K562 (cell line): ENCODE measurements at regions not wholly inside any gene's neighbourhood (a gene's known extent, or its start where the extent isn't known, plus 50 kb on each side); places are given as distances from the start of the nearest gene placed in this dataset.

Source experiments
- ATAC-seq: fragments of 200-7000 bp; cut with Tn5 transposase; 3 replicates; pipeline ENCODE4 v1.9.1; 2020; ENCODE audit warnings: moderate library complexity
- BruUV-seq: library from RNA; stranded (reverse); fragments of 400-500 nt; replicated peaks from 2 replicates; lab custom pipeline; 2021; lab: Mats Ljungman, UMichigan
- CTCF ChIA-PET: fragments of 300-600 bp; formaldehyde crosslinking; extraction: SDS; loops from one replicate; lab custom pipeline; 2021; ENCODE audit warnings: low intra/inter-chr PET ratio; lab: Yijun Ruan, JAX
- POLR2A ChIA-PET: fragments of 300-600, 350-650 bp; sonication (Branson Sonifier 250); formaldehyde crosslinking; extraction: SDS; loops from one replicate; lab custom pipeline; 2021; ENCODE audit warnings: antibody characterized with exemption, inconsistent platforms; lab: Yijun Ruan, JAX
- DNase-seq, 4 experiments: peaks; one replicate each; pipeline versions ENCODE4 v3.0.0 to v3.0.0-alpha.2; 2011 to 2018; ENCODE audit warnings: low spot score in 3 of 4, mixed read lengths in 3 of 4; ENCODE audit errors: extremely low read depth in 1 of 4
- FAIRE-seq: peaks from 2 replicates; lab custom pipeline; 2011; peaks lifted over from hg19 to GRCh38; lab: Jason Lieb, UNC
- H2AFZ ChIP-seq: 2 replicates; pipeline ENCODE4 v1.6.0; 2011; ENCODE audit warnings: low read depth, low read length, control low read depth, inconsistent platforms
- H3K27ac ChIP-seq: fragments of 200-600 bp; 3 replicates; pipeline ENCODE4 v1.8.0; 2011; ENCODE audit warnings: low read depth, mild to moderate bottlenecking, control low read depth, inconsistent platforms, low read length, moderate library complexity, mixed read lengths; ENCODE audit errors: extremely low read depth
- H3K27me3 ChIP-seq, 2 experiments: fragments of 300-600 bp in 1 of 2; 2 replicates in 1 of 2; 3 replicates in 1 of 2; pipeline versions ENCODE4 v1.6.0 to v1.8.0; 2011; ENCODE audit warnings: inconsistent platforms in 2 of 2, low read length in 2 of 2, mild to moderate bottlenecking in 1 of 2, mixed read lengths in 1 of 2, moderate library complexity in 1 of 2; ENCODE audit not compliant: control insufficient read depth in 2 of 2, insufficient read depth in 2 of 2
- H3K36me3 ChIP-seq: fragments of 300-600 bp; 3 replicates; pipeline ENCODE4 v1.8.0; 2011; ENCODE audit warnings: mild to moderate bottlenecking, low read length, inconsistent platforms; ENCODE audit not compliant: control insufficient read depth, insufficient read depth
- H3K4me1 ChIP-seq, 2 experiments: fragments of 200-600 bp in 1 of 2; replicated peaks in 1 of 2; 2 replicates in 1 of 2; 3 replicates in 1 of 2; pipeline versions ENCODE4 v1.5.1 to v1.8.0; 2011; ENCODE audit warnings: inconsistent platforms in 2 of 2, low read length in 2 of 2, mild to moderate bottlenecking in 1 of 2, mixed read lengths in 1 of 2, moderate library complexity in 1 of 2; ENCODE audit not compliant: control insufficient read depth in 2 of 2, insufficient read depth in 2 of 2
- H3K4me2 ChIP-seq: 2 replicates; pipeline ENCODE4 v1.6.1; 2011; ENCODE audit warnings: low read length, control low read depth, inconsistent platforms, mixed read lengths; ENCODE audit not compliant: insufficient read depth
- H3K4me3 ChIP-seq: fragments of 200-600 bp; sonication (generic), shearing (Covaris generic); 2 replicates; pipeline ENCODE4 v1.5.1; 2016; ENCODE audit warnings: control low read depth, inconsistent platforms
- H3K79me2 ChIP-seq: fragments of 200-600 bp; 3 replicates; pipeline ENCODE4 v1.8.0; 2011; ENCODE audit warnings: low read length, inconsistent platforms; ENCODE audit not compliant: control insufficient read depth, insufficient read depth
- H3K9ac ChIP-seq, 2 experiments: 2 replicates each; pipeline versions ENCODE4 v1.6.0 to v1.6.1; 2011; ENCODE audit warnings: low read depth in 2 of 2, low read length in 2 of 2, control low read depth in 1 of 2, inconsistent platforms in 1 of 2, mild to moderate bottlenecking in 1 of 2, mixed read lengths in 1 of 2; ENCODE audit not compliant: insufficient read depth in 1 of 2
- H3K9me1 ChIP-seq: one replicate; pipeline ENCODE4 v1.6.0; 2011; ENCODE audit warnings: inconsistent platforms, mild to moderate bottlenecking, low read length, moderate library complexity; ENCODE audit not compliant: control insufficient read depth, insufficient read depth
- H3K9me3 ChIP-seq: replicated peaks from 2 replicates; pipeline ENCODE4 v1.5.1; 2011; ENCODE audit warnings: low read depth, low read length, inconsistent platforms; ENCODE audit not compliant: control insufficient read depth, insufficient read depth
- H4K20me1 ChIP-seq: replicated peaks from 2 replicates; pipeline ENCODE4 v1.6.1; 2011; ENCODE audit warnings: low read length, inconsistent platforms, mixed read lengths; ENCODE audit not compliant: control insufficient read depth, insufficient read depth
- CHCHD3 ChIP-seq: fragments of 250-450 bp; sonication (Bioruptor Pico); IDR thresholded peaks from 2 replicates; pipeline ENCODE4 v2.1.2; 2022; ENCODE audit warnings: mild to moderate bottlenecking
- E2F4 ChIP-seq: sonication (generic); formaldehyde crosslinking; IDR thresholded peaks from 2 replicates; pipeline ENCODE4 v1.8.0; 2022; ENCODE audit warnings: mild to moderate bottlenecking, low read depth, missing genetic modification reagents
- FOS ChIP-seq: IDR thresholded peaks from 3 replicates; pipeline ENCODE4 v1.6.1; 2011; ENCODE audit not compliant: insufficient read length; ENCODE audit errors: extremely low read depth
- HINFP ChIP-seq: fragments of 450-650 bp; conservative IDR thresholded peaks from 2 replicates; pipeline ENCODE4 v1.6.1; 2016; ENCODE audit warnings: missing genetic modification characterization, low read depth, mild to moderate bottlenecking, control low read depth, missing compliant biosample characterization
- KAT7 ChIP-seq: sonication (generic); formaldehyde crosslinking; IDR thresholded peaks from 2 replicates; pipeline ENCODE4 v1.8.0; 2022; ENCODE audit warnings: missing genetic modification reagents, mild to moderate bottlenecking, borderline replicate concordance
- NFIX ChIP-seq: fragments of 250-450 bp; sonication (Bioruptor Pico); IDR thresholded peaks from 2 replicates; pipeline ENCODE4 v1.4.0; 2020; ENCODE audit warnings: low read depth, mild to moderate bottlenecking, moderate library complexity
- NONO ChIP-seq, 2 experiments: fragments of 200-400 bp in 1 of 2; fragments of 450-650 bp in 1 of 2; formaldehyde crosslinking in 1 of 2; IDR thresholded peaks; 2 replicates each; pipeline ENCODE4 v1.6.1; 2017; ENCODE audit warnings: low read depth in 2 of 2, mild to moderate bottlenecking in 2 of 2, moderate library complexity in 2 of 2, low read length in 1 of 2
- PRDM10 ChIP-seq: fragments of 450-650 bp; IDR thresholded peaks from 2 replicates; pipeline ENCODE4 v1.6.1; 2018; ENCODE audit not compliant: partially characterized antibody
- SRF ChIP-seq, 2 experiments: fragments of 250-450, 450-650 bp in 1 of 2; sonication (Bioruptor Pico) in 1 of 2; sonication (generic) in 1 of 2; formaldehyde crosslinking; IDR thresholded peaks; 2 replicates each; pipeline versions ENCODE4 v1.5.0 to v1.5.1; 2020 to 2022; ENCODE audit warnings: mild to moderate bottlenecking in 1 of 2, missing genetic modification reagents in 1 of 2
- U2AF1 ChIP-seq: fragments of 200-400 bp; formaldehyde crosslinking; optimal IDR thresholded peaks from 2 replicates; pipeline ENCODE3; 2017; ENCODE audit warnings: mild to moderate bottlenecking, low read depth, low read length, moderate library complexity
- ZFPM2 ChIP-seq: fragments of 250-450 bp; sonication (Bioruptor Pico); IDR thresholded peaks from 2 replicates; pipeline ENCODE4 v1.5.1; 2022; ENCODE audit warnings: mild to moderate bottlenecking
- WGBS: fragments of 100-300 bp; shearing (Covaris generic); methylation state at CpG from one replicate; pipeline ENCODE4 v1.1.6; 2016; ENCODE audit warnings: low coverage, mixed read lengths; ENCODE audit not compliant: insufficient coverage; ENCODE audit errors: missing lambda C conversion rate; 5-methylcytosine and 5-hydroxymethylcytosine counted together
- in situ Hi-C: fragments of 300-500 bp; cut with MboI; formaldehyde crosslinking; loops from 4 replicates; pipeline ENCODE4 v1.15.0; 2018; ENCODE audit warnings: inconsistent platforms, mixed read lengths
- intact Hi-C: fragments of 100-400 bp; cut with micrococcal nuclease; formaldehyde crosslinking; loops from 2 replicates; pipeline ENCODE4 v1.14.2; 2022
- TF ChIP-seq, protein P1 (sequence below): sonication (generic); formaldehyde crosslinking; IDR thresholded peaks from 2 replicates; pipeline ENCODE4 v1.8.1; 2022; ENCODE audit warnings: missing genetic modification reagents

GRCh38 chr5:25963251-25964008 lies 1075.0 kb downstream of the CDH9 start:
- ChIA-PET POLR2A (no interaction called here), CTCF (no interaction called here)
- H4K20me1 ChIP-seq: no peaks in the 10 kb centered on the region
- WGBS: 0% methylated on average over 5 of the region's 5 CpGs
- in situ Hi-C loops: no loop called here
- FAIRE-seq: no peak
- H3K9me3 ChIP-seq: no peaks in the 10 kb centered on the region
- H3K4me1 ChIP-seq: no peaks in the 10 kb centered on the region
- intact Hi-C loops: no loop called here
- H3K9me1 ChIP-seq: no peaks in the 10 kb centered on the region
- DNase-seq: no peak
- H3K4me3 ChIP-seq: no peak overlapping the region
- no peak for ATAC-seq
- H2AFZ ChIP-seq: no peak overlapping the region
- no peak overlapping the region for H3K27ac ChIP-seq
- H3K9ac ChIP-seq: no peak overlapping the region
- no TSS peak for BruUV-seq
- H3K27me3 ChIP-seq: no peaks in the 10 kb centered on the region
- H3K4me2 ChIP-seq: no peak overlapping the region
- H3K36me3 ChIP-seq: no peaks in the 10 kb centered on the region
- no peaks in the 10 kb centered on the region for H3K79me2 ChIP-seq
- no peak for TF ChIP-seq CHCHD3
- no peak for TF ChIP-seq NFIX (CRISPR knock-in tag)
- no peak for TF ChIP-seq KAT7 (CRISPR knock-in tag)
- no peak for TF ChIP-seq FOS
- no peak for TF ChIP-seq ZFPM2 (CRISPR knock-in tag)
- TF ChIP-seq NONO (IDR thresholded peaks at IDR 0.05; ENCODE audit: low read depth in 2 of 2, low read length in 1 of 2): no peak
- TF ChIP-seq, protein P1, sequence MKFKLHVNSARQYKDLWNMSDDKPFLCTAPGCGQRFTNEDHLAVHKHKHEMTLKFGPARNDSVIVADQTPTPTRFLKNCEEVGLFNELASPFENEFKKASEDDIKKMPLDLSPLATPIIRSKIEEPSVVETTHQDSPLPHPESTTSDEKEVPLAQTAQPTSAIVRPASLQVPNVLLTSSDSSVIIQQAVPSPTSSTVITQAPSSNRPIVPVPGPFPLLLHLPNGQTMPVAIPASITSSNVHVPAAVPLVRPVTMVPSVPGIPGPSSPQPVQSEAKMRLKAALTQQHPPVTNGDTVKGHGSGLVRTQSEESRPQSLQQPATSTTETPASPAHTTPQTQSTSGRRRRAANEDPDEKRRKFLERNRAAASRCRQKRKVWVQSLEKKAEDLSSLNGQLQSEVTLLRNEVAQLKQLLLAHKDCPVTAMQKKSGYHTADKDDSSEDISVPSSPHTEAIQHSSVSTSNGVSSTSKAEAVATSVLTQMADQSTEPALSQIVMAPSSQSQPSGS: no peak
- no peak for TF ChIP-seq SRF (CRISPR knock-in tag; IDR thresholded peaks at IDR 0.05)
- TF ChIP-seq E2F4 (CRISPR knock-in tag): no peak
- no peak for TF ChIP-seq PRDM10
- no peak for TF ChIP-seq HINFP
- TF ChIP-seq U2AF1: no peak
